Kidney epithelial cell (primary cell): ENCODE measurements at regions not wholly inside any gene's neighbourhood (a gene's known extent, or its start where the extent isn't known, plus 50 kb on each side); places are given as distances from the start of the nearest gene placed in this dataset.

Source experiments
- DNase-seq: peaks from one replicate; pipeline ENCODE4 v3.0.0-alpha.2; 2010; ENCODE audit warnings: low read depth
- H3K27me3 ChIP-seq: 2 replicates; pipeline ENCODE4 v1.6.0; 2011; ENCODE audit warnings: low read length; ENCODE audit not compliant: control insufficient read depth, insufficient read depth
- H3K36me3 ChIP-seq: 2 replicates; pipeline ENCODE4 v1.5.1; 2011; ENCODE audit warnings: low read length; ENCODE audit not compliant: control insufficient read depth, insufficient read depth
- H3K4me3 ChIP-seq: 2 replicates; pipeline ENCODE4 v1.5.1; 2011; ENCODE audit warnings: low read depth, mild to moderate bottlenecking, control low read depth, low read length
- TF ChIP-seq, protein P1 (sequence below): IDR thresholded peaks from 2 replicates; pipeline ENCODE4 v1.5.1; 2011; ENCODE audit warnings: mild to moderate bottlenecking, moderate library complexity, low read length, control low read depth, inconsistent platforms; ENCODE audit not compliant: insufficient read depth, poor library complexity, severe bottlenecking

DNA sequence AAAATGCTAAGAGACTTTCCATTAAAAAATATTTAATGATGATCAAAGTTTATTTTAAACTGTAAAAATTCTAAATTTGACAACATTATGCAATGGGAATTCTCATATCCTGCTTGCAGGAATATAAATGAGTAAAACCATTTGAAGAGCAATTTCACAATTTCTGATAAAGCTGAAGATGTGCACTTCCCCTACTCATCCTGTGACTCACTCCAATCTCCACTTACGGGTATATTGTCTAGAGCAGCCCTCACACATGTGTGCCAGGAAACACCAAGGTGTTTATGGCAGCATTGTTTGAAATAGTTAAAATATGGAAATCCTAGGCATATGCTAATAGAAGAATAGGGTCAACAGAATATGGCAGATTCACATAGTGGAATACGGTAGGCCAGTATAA is 158.4 kb downstream of the PDHA2 start:
- Histone ChIP-seq H3K27me3 (no peaks in the 10 kb centered on the region), H3K36me3 (no peaks in the 10 kb centered on the region), H3K4me3 (no peak overlapping the region)
- DNase-seq, result no peak
- TF ChIP-seq, protein P1, sequence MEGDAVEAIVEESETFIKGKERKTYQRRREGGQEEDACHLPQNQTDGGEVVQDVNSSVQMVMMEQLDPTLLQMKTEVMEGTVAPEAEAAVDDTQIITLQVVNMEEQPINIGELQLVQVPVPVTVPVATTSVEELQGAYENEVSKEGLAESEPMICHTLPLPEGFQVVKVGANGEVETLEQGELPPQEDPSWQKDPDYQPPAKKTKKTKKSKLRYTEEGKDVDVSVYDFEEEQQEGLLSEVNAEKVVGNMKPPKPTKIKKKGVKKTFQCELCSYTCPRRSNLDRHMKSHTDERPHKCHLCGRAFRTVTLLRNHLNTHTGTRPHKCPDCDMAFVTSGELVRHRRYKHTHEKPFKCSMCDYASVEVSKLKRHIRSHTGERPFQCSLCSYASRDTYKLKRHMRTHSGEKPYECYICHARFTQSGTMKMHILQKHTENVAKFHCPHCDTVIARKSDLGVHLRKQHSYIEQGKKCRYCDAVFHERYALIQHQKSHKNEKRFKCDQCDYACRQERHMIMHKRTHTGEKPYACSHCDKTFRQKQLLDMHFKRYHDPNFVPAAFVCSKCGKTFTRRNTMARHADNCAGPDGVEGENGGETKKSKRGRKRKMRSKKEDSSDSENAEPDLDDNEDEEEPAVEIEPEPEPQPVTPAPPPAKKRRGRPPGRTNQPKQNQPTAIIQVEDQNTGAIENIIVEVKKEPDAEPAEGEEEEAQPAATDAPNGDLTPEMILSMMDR, result no peak

GRCh38 chr4:96003951-96004740 is 164.3 kb downstream of the PDHA2 start:
- DNase-seq, result no peak
- Histone ChIP-seq H3K27me3 (no peaks in the 10 kb centered on the region), H3K4me3 (no peak overlapping the region), H3K36me3 (no peaks in the 10 kb centered on the region)
- TF ChIP-seq, protein P1, result no peak

DNA sequence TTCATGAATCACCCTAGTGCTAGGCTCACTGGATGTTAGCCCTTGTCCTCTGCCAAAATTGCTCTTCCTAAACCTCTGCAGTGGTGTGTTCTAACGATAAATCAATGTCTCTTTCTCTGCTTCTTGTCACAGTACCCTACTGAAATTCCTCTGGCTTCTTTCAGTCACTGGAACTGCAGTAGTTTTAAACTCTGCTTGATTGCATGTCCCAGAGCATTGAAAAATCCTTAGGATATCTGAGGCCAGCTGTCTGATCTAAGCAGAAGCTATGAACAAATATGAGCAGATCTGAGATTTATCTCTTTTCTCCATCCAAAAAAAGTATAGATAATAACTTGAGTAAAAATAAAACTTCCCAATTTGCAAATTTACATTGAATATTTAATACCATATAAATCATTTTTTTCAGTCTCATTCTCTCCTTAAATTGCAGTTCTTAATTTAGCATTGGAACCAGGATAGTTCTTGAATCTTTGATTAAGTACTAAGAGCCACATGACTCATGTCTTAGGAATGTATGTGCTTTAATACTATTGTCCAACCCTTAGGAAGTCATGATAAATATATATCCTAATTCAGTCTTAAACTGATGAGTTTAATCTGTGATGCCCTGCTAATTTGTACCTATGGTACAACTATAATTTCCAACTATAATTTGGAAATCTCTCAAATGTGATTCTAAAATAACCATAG is 169.7 kb downstream of the PDHA2 start:
- TF ChIP-seq, protein P1, result no peak
- H3K36me3 ChIP-seq, result no peaks in the 10 kb centered on the region
- H3K27me3 ChIP-seq, result no peaks in the 10 kb centered on the region
- no peak overlapping the region for H3K4me3 ChIP-seq
- peak; percentile 21 for DNase-seq

GRCh38 chr4:96012687-96013086 is 172.8 kb downstream of the PDHA2 start:
- TF ChIP-seq, protein P1, result no peak
- Histone ChIP-seq H3K4me3 (no peak overlapping the region), H3K27me3 (no peaks in the 10 kb centered on the region), H3K36me3 (no peaks in the 10 kb centered on the region)
- DNase-seq, result no peak

DNA sequence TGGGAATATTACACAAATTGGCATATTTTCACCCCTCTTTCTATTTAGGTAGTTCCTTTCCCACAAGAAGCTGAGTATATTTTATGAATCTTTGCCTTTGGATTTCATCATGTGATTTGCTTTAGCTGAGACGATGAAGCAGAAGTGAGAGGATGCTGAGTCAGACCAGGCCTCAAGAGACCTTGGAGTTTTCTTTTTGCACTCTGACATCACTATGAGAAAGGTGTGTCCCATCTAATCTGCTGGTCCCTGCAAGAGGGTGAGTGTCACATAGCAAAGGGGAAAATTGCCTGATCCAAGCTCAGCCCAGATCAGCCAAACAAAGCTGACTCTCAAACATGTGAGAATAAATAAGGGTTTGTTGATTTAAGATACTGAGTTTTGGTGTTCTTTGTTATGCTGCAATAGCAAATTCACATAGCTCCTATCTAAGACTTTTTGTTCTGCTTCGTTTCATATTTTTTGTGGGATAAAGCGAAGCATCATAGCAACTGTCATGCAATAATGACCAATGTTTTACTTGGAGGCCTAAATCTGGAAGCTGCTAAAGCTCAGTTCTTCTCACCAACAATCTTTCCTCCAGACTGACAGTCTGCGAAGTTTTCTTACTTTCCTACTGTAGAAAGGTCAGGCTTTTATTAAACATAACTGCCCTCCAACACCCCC is 176.9 kb downstream of the PDHA2 start:
- no peak for DNase-seq
- H3K27me3 ChIP-seq, result no peaks in the 10 kb centered on the region
- TF ChIP-seq, protein P1, result no peak

More for the DNA sequence above, 176.9 kb downstream of the PDHA2 start:
- Histone ChIP-seq H3K4me3 (no peak overlapping the region), H3K36me3 (no peaks in the 10 kb centered on the region)
